GM03348 (cell line): ENCODE measurements at regions not wholly inside any gene's neighbourhood (a gene's known extent, or its start where the extent isn't known, plus 50 kb on each side); places are given as distances from the start of the nearest gene placed in this dataset.
A peak's percentile ranks its signal among the peaks of the same experiment; 100 is the strongest.

Experiments
- DNase-seq: peaks from one replicate; pipeline ENCODE4 v3.0.0; 2012; ENCODE audit warnings: low spot score

DNA sequence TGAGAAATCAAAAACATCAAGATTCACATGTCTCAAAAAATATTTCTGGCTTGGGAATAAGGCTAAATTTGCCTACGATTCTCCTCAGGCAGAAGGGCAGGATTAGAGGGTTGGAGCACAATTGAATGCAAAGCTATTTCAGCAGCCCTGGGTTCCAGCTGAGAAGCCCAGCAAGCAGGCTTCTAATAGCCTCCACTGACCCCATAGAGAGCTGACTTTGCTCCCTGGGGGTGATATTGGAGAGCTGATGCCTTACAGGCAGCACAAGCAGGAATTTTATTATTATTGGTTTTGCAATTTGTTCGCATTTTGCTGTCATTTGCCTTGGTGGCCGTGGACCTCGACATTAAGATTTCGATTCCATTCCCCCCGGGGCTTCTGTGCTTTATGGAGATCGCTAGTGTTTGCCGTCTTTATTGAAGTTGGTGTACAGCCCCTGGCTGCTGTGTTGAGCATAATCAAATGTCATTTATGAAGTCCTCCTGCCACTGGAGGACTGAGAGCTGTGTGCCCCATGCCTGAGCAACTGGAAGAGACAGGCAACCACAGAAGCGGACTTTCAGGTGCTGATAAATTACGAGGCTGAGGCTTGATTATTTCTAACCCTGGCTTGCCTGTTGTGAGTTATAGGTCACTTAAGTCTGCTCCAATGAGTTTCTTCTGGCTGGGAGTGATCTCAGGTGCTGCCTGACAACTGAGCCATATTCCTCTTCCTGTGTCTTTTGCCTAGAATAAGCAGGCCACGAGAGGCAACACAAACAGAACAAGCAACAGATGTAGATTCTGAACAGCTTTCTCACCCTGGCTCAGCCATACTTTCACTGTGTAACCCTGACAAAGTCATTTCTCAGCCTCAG is 518.4 kb upstream of the CAMK1G start:
- DNase-seq, result no peak

DNA sequence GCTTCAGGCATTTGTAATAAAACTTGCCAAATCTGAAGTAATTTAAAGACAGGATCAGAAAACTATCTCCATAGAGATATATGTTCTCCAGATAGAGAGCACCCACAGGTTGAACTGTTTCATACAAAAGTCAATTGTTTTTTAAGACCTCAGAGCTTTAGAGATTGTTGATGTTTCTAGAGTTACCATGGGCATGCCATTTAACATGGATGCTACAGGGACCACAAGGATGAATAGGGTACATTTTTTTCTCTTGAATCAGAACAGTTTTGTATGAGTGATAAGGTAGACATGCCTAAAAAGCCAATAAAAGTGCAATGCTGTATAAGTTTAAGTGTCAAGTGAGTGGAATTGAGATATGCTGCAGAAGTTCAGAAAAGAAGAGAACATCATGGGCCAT is 511.0 kb upstream of the CAMK1G start:
- no peak for DNase-seq

DNA sequence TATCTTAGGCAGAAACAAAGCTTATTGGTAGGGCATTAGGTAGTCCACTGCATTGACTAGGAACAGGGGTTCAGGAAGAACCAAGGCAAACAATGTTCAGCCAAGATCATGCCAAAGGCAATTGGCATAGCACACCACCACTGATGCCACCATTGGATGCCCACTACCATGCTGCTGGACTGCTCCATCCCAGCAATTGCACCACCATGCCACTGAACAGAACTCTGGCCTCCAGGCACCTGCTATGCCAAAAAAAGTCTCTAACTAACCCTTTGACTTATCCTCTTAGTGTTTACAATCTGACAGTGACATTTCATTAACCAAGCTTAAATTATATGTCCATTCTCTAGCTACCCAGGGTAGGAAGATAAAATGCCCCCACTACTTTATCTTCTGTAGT is 509.6 kb upstream of the CAMK1G start:
- no peak for DNase-seq

DNA sequence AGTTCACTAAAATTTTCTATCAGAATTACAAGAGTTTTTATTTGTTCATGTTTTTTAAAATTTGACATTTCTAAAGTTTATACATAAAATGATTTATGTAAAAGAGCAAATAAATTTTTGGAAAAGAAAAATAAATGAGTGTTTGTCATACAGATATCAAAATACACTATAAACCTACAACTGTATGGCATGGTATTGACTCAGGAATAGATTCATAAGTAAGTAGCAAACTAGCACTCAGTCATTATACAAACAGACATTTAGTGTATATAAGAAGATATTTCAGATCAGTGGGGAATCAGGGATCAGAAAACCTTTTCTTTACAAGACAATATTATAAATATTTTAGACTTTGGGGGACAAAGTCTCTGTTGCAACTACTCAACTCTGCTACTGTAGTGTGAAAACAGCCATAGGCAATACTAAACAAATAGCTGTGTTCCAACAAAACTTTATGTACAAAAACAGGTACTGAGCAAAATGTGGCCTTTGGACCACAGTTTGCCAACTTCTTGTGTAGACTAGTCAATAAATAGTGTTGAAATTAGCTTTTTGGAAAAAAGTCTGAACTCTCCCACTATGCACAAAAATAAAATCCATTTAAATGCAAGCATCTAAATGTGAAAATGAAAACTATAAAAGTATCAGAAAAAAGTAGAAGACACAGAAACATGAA is 508.8 kb upstream of the CAMK1G start:
- DNase-seq, result no peak

DNA sequence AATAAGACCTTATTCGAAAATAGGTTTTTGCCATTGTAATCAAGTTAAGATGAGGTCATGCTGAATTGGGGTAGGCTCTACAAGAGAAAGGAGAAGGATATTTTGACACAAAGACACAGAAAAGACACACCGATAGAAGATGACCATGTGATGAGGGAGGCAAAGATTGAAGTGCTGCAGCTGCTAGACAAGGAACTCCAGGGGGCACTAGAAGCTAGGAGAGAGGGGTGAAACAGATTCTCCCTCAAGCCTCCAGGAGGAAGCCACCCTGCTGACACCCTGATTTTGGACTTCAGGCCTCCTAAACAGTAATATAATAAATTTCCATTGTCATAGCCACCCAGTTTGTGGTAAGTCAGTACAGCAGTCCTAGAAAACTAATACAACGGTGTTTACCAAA is 506.8 kb upstream of the CAMK1G start:
- DNase-seq, result no peak

DNA sequence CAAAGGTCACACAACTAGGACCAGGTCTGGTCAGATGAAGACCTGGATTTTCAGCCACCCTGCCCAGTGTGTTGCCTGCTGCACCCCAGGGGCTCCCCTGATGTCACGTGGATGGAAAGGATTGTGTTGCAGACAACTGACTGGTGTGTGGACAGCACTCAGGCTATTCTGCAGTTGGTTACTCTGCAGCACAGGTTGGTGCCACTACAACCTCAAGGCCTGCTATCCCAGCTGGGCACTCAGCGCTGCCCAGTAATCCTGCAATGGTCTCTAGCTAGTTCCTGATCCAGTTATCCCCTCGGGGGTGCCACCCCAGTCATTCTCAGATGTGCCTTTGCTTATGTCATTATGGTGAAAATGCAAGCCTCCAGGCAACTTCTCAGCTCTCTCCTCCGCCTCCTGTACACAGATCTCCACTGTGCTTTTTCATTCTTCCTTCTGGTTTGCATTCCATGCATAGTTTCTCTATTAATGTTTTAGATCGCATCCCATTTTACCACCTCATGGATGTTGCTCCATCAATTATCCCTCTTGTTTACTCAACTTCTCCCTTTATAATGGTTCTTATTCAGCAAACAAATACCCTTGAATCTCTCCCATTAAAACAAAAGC is 503.2 kb upstream of the CAMK1G start:
- DNase-seq, result no peak

DNA sequence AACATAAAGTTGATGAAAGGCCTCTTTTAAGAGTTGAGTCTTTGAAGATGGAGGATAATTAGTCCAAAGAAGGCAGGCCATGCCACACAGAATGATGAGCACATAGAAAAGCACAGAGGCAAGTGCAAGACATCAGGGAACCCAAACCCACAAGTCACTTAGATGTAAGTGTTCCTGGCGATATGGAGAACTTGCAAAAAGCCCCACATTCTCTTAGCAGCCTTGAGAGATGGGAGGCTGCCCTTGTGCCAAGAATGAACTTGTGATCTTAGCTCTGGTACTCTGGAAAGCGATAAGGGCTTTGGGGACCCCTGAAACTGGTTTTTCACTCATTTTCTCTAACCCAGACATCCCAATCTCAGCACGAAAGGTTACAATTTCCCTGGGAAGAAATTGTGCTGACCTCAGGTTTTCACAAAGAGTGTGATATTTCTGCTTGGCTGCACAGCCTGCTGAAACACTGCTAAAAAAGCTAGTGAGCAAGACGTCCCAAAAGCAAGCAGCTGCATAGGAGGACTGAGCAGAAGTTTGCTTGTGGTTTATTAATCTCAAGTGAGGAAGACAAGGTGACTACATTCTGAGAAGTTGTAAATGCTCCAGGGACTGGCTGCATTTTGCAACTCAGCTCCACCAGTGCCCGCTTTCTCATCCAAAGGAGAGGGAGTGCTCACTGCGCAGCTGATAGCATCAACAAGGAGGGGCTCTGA is 496.9 kb upstream of the CAMK1G start:
- DNase-seq, result no peak

DNA sequence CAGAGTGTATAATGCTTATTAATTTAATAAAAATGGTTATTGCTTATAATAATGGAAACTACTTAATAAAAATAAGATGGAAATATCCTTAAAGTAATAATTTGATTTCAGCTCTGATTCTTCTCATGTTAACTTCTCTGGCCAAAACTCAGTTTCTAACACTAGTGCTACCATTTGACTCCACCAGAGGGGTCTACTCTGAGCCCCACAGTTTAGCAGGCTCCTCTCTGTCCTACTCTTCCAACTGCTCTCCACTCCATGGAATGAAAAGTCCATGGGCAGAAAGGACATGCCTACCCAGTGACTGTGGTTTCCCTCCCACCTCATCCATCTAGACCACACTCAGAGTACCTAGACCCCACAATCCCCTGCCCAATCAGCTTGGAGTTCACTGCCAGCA is 489.1 kb upstream of the CAMK1G start:
- DNase-seq, result no peak

DNA sequence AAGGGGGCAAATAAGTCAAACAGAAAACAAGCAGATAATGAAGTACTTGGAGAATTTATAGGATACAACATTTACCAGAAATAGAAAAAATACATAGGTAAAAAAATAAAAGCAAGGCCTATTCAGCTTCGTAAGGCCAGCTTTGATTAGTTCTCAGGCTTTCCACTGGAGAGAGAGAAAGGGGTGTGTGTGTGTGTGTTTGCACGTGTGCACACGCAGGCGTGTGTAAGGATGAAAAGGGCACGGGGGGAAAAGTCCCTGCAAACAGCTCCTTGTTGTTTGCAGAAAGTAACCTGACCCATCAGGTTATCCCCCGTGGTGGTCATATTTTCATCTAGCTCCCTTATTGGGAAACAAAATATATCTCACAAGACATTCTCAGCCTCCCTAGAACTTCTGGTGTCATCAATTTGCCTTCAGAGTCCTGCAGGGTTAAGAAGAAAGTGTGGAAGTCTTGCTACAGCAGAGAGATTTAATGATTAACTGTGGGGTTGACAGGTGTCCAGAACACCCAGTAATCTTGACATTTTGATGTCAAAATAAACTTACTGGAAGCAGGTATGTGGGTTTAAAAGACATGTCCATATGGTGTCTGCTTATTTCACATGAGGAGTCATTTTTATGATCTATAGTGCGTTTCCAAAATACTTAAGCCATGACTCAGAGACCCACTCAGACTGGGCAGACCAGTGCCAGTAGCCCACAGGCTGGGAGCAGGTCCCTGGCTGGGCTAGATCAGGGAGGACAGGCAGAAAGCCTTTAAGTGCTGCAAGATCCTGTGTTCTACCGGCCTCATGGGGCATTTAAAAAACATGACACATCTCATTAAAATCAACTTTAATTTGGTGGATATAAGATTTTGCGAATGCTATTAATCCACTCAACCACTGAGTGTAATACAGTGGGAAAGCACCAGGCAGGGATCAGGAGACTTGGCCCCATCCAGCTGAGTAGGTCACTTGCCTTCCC is 487.6 kb upstream of the CAMK1G start:
- peak; percentile 74 for DNase-seq

DNA sequence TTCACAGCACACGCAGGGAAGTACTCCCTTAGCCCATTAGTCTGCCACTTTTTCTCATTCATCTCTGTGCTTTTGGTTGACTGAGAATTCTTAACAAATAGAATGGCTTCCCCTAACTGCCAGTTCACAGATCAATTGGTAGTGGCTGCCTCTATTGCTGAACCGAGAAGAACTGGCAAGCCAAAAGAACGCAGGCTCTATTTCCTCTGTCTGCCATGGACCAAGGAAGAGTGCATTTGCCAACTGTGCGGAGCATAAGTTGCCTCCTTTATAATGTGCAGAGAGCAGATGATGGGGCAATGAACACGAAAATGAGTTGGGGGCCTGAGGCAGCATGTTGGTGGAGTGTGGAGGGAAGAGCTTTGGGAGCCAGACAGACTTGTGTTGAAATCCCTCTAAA is 483.1 kb upstream of the CAMK1G start:
- DNase-seq, result no peak

DNA sequence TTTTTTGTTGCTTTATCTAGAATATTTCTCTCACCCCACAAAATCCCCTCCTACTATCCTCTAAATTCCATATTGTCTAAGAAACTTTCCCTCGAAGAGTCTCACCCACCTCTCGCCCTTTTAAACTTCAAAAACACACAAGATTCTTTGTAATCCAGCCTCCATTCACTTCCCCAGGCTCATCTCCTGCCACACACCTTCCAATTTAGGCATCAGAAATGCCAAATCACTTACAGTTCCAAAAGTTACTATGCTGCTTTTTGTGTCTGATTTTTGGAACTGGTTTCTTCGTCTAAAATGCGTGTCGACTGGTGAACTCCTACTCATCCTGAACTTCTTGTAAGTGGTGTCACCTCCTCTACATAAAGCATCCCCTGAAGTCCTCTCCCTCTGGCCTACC is 482.4 kb upstream of the CAMK1G start:
- no peak for DNase-seq

DNA sequence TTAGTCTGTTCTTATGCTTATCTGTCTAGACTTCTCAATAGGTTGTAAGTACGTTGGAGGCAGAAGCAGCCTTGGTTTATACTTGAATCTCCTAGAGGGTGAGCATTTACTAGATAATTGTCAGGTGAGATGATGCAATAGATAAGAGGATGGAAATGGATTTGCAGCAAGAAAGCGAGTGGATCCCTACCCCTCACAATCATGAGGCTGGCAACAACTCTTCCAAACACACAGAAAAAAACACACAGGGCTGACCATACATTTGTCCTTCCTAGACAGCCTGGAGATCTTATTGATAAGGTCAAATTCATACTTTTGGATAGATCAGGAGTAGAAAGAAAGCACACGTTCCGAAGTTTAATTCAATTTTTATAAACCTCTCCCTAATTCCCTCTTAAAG is 481.4 kb upstream of the CAMK1G start:
- no peak for DNase-seq

DNA sequence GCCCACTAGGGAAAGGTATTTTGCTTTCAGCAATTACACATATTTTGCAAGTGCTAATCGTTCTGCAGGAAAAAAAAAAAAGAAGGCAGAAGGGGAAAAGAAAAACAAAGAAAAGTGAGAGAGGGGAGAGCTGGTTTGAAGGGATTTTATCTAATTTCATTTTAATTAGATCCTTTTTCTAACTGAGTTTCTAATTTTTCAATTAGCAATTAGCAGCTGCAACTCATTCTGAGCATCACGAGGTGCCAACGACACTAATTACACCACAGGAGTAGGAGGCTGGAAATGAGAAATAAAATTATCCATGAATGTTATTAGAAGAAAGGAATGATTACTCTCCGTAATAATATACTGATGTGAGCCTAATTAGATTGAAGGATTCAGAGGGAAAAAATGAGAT is 481.0 kb upstream of the CAMK1G start:
- no peak for DNase-seq

DNA sequence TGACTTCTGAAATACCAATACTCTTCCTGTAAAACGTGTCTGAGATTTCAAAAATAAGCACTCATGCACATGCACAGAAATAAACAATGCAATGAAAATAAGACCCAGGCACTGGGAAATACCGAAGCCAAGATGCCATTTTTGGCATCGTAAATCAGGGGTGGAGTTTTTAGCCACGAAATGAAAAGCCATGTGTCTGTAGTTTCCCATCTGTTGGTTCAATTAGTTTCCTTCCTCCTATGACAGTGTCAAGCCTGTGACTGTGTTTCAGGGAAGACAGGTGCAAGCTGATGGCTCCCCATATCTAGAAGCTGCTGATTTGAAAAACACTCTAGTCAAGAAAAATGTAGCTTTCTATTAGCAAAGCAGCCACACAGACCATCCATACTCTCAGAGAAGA is 480.4 kb upstream of the CAMK1G start:
- DNase-seq, result no peak

DNA sequence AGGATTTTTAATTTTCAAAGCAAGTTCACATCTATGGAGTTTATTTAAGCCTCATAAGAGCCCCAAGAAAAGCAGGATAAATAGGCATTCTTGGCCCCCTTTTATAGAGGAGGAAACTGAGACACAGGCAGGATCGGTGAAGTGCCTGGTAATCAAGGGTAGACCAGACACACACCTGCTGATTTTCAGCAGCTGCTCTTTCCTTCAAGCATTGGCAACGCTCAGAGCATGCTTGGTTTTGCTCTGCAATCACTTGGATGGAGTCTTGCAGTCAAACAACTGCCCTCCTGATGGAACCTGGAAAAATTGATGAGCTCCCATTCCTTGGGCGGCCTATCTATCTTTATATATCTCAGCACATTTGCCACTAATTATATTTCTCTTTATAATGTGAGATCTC is 478.9 kb upstream of the CAMK1G start:
- no peak for DNase-seq

DNA sequence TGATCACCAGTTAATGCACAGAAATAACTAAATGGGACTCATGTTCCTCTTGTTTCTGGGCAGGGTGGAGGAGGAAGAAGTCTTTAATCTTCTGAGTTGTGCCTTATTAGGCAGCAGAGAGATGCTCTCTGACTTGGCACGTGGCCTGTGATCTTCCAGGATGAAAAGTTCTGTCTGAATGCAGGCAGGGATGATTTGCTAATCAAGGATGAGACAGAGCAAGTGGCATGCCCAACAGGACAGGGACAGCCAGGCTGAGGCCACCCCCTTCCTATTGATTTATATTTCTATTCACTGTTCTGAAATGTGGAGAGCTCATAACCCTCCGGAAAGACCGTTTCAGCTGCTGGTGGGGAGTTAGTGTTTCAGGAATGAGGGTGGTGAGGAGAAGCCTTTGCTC is 477.8 kb upstream of the CAMK1G start:
- no peak for DNase-seq

DNA sequence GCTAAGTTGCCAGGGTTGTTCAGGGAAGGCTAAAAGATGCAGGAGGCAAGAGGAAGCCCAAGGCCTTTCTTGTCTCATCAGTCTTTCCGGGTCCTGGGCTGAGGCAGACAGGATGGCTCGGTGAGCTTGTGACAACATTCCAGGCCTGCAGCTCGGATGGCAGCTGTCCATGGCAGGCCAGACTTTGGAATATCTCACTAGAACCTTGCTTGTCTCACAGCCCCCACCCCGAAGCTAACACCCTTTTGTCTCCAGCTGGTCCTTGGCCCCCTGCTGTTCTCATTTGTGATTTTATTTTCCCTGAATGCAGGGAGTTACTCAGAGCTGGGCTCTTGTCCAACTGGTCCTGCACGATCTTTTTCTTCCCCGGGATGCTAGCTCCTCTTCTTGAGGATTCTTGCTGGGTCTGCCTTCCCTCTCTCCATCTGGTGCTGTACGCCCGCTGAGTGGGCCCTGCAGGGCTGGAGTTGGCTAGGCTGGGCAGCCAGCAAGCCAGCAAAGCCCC is 477.2 kb upstream of the CAMK1G start:
- peak; percentile 31 for DNase-seq

DNA sequence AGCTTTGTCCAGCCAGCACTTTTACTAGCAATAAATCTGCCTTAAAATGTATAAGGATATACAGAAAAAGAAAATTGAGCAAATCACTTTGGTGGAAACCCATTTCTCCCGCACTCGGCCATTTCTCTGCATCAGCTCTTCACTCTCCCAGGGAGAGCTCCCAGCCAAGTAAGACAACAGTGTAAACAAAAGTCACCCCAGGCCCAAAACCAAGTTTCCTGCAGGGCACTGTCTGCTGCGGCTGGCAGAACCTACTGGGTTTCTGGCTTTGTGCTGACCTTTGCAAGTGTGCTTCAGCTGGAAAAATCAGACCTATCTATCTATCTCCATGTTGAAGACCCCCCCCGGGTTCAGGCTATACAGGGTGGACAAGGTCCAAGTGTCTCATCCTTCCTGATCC is 476.7 kb upstream of the CAMK1G start:
- no peak for DNase-seq

DNA sequence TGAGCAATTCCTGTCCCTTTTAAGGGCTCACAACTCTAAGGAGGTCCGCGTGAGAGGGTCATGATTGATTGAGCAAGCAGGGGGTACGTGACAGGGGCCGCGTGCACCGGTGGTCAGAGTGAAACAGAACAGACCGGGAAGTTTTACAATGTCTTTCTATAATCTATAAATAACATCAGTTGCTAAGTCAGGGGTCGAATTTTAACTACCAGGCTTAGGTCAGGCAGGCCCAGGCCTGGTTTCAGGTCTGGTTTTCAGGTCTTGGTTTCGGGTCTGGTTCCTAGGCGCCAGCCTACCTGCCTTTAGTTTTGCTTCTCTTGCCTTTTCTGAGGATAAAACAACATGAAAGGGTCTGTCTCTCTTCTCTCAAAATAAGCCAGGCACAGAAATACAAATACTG is 476.0 kb upstream of the CAMK1G start:
- no peak for DNase-seq

DNA sequence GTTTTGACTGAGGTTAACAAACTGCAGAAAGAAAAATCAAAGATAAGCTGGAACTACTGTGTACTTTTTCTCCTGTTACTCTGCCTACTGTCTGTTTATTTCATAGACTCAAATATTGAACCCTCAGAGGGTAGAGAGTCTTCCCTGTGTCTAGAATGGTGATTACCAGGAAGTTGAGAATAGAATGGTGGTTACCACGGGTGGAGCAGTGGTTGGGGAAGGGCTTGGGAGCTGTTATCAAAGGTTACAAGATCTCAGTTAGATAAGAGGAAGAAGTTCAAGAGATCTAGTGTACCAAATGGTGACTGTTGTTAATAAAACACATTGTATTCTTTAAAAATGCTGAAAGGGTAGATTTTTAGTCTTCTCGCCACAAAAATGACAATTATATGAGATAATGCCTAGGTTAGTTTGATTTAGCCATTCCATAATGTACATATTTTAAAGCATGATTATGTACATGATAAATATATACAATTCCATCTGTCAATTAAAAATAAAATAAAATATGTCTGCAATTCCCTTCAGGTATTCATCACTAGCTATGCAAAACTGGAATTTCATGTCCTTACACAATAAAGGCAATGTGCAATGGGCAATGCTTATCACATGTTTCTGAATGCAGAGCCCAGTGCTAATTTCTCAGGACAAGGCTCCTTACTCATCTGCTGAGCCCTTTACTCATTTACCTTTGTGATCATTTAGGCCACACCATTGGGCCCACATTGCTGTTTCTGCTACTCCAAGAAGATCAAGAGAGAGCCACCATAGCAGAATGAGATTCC is 474.3 kb upstream of the CAMK1G start:
- no peak for DNase-seq

DNA sequence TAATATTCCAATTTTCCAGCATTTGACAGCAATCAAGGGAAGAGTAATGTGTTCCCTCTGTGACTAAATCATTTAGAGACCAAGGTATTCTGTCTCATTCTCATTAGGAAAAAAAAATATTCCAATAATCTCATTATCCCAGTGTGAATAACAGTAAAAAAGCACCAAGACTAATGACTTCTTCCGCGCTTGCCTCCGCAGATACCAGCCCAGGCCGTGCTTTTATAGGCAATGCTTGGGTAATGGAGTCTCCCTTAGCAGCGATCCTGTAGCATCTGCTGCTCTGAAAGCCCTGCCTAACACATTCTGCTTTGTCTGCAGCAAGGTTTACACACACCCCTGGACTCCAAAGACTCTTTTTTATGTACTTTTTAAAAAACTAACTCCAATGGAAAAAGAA is 470.0 kb upstream of the CAMK1G start:
- no peak for DNase-seq
